Hematopoietic multipotent progenitor cell treated with erythropoietin and hydrocortisone succinate and interleukin-3 and kit ligand, for 4 days (in vitro differentiated cells): ENCODE measurements at regions not wholly inside any gene's neighbourhood (a gene's known extent, or its start where the extent isn't known, plus 50 kb on each side); places are given as distances from the start of the nearest gene placed in this dataset.
A peak's percentile ranks its signal among the peaks of the same experiment; 100 is the strongest.

Source experiments
- DNase-seq: peaks from one replicate; pipeline ENCODE4 v3.0.0-alpha.2; 2015

GRCh38 chr2:186189816-186190215 lies 296.2 kb upstream of the ZC3H15 start:
- no peak for DNase-seq

GRCh38 chr2:186195696-186196095 lies 290.4 kb upstream of the ZC3H15 start:
- no peak for DNase-seq

- no peak for DNase-seq
These were observed 288.1 kb upstream of the ZC3H15 start for GRCh38 chr2:186197955-186198354.

GRCh38 chr2:186199029-186199428 lies 287.0 kb upstream of the ZC3H15 start:
- no peak for DNase-seq

- peak; percentile 15 for DNase-seq
These were observed 284.7 kb upstream of the ZC3H15 start for GRCh38 chr2:186201371-186201770.

- DNase-seq = peak; percentile 58
These were observed 280.7 kb upstream of the ZC3H15 start for GRCh38 chr2:186205254-186205911.

GRCh38 chr2:186209532-186209931 lies 276.5 kb upstream of the ZC3H15 start:
- DNase-seq = no peak

- DNase-seq = no peak
These were observed 265.7 kb upstream of the ZC3H15 start for GRCh38 chr2:186220409-186220808.

GRCh38 chr2:186229265-186229664 lies 256.8 kb upstream of the ZC3H15 start:
- DNase-seq = no peak

- no peak for DNase-seq
These were observed 244.2 kb upstream of the ZC3H15 start for GRCh38 chr2:186241874-186242273.

GRCh38 chr2:186254759-186255158 lies 231.3 kb upstream of the ZC3H15 start:
- DNase-seq = no peak

GRCh38 chr2:186255823-186256222 lies 230.2 kb upstream of the ZC3H15 start:
- no peak for DNase-seq

- peak; percentile 69 for DNase-seq
These were observed 229.5 kb upstream of the ZC3H15 start for GRCh38 chr2:186256540-186256939.

- no peak for DNase-seq
These were observed 222.3 kb upstream of the ZC3H15 start for GRCh38 chr2:186263673-186264250.

GRCh38 chr2:186269536-186269935 lies 216.5 kb upstream of the ZC3H15 start:
- DNase-seq = no peak

- no peak for DNase-seq
These were observed 212.1 kb upstream of the ZC3H15 start for GRCh38 chr2:186273953-186274352.

GRCh38 chr2:186274936-186275575 lies 211.0 kb upstream of the ZC3H15 start:
- no peak for DNase-seq

- no peak for DNase-seq
These were observed 209.2 kb upstream of the ZC3H15 start for GRCh38 chr2:186276909-186277308.

GRCh38 chr2:186281726-186282125 lies 204.3 kb upstream of the ZC3H15 start:
- DNase-seq = no peak

GRCh38 chr2:186294248-186294888 lies 191.7 kb upstream of the ZC3H15 start:
- DNase-seq = no peak

GRCh38 chr2:186299610-186300009 lies 186.4 kb upstream of the ZC3H15 start:
- DNase-seq = no peak

- DNase-seq = no peak
These were observed 183.8 kb upstream of the ZC3H15 start for GRCh38 chr2:186302263-186302662.

- no peak for DNase-seq
These were observed 183.0 kb upstream of the ZC3H15 start for GRCh38 chr2:186303091-186303490.

- no peak for DNase-seq
These were observed 182.0 kb upstream of the ZC3H15 start for GRCh38 chr2:186304064-186304463.
